ENCODE measurements at regions not wholly inside any gene's neighbourhood (a gene's known extent, or its start where the extent isn't known, plus 50 kb on each side); places are given as distances from the start of the nearest gene placed in this dataset.

DNA sequence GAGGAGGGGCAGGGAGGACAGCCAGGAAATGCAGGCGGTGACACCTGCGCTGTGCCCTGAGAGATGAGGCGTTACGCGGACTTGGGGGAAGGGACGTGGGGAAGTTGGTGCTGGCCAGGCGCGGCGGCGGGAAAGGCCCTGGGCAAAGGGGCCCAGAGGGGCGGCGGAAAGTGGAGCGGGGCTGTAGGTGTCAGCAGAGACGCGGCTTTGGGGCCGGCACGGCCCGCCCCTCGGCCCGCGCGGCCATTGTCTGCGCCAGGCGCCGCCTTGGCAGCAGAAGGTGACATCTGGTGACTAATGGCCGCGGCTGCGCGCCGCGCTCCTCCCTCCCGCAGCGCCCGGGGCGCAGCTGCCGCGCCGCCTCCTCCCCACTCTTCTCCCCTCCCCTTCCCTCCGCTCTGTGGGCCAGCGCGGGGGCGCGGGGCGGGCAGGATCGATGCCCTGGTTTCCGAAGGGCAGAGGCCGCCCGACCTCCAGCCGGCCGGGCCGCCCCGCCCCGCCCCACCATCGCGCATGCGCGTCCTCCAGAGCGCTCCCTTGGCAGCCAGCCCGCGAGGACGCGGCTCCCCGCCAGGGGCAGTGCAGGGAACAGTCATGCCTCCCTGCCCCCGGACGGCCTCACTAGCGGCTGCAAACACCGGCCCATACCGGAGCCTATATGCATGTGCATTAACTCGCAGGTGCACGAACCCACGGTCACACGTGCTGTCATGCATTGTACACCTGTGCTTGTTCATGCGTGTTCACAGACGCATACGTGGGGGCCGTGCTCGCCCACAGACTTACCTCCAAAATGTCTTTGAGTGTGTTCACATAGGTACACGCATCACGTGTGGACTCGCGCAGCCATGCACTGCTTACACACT is 269.6 kb downstream of the RPS24 start:
- no peaks in the 10 kb centered on the region for H3K9me3 ChIP-seq
- H3K4me3 ChIP-seq = peak overlapping the region; percentile 39
- H3K4me1 ChIP-seq = peaks cover 5% of the 10 kb centered on the region; the same call in 1 of the 2 replicates
- in situ Hi-C loops (cut with MboI; ENCODE audit: low sequenced_read_pairs) = loop anchor here (10.0 kb wide), 1 partner anchor 258 kb away; no protein-coding TSS in a partner anchor
- H3K27me3 ChIP-seq (ENCODE audit: low read depth) = 0 out of 2 replicates have a peak, but pooled peaks cover 7% of the 10 kb centered on the region
- H3K36me3 ChIP-seq (replicated peaks) = no peaks in the 10 kb centered on the region
- peak; percentile 87 to 96 for DNase-seq (ENCODE audit: low spot score in 2 of 2)

DNA sequence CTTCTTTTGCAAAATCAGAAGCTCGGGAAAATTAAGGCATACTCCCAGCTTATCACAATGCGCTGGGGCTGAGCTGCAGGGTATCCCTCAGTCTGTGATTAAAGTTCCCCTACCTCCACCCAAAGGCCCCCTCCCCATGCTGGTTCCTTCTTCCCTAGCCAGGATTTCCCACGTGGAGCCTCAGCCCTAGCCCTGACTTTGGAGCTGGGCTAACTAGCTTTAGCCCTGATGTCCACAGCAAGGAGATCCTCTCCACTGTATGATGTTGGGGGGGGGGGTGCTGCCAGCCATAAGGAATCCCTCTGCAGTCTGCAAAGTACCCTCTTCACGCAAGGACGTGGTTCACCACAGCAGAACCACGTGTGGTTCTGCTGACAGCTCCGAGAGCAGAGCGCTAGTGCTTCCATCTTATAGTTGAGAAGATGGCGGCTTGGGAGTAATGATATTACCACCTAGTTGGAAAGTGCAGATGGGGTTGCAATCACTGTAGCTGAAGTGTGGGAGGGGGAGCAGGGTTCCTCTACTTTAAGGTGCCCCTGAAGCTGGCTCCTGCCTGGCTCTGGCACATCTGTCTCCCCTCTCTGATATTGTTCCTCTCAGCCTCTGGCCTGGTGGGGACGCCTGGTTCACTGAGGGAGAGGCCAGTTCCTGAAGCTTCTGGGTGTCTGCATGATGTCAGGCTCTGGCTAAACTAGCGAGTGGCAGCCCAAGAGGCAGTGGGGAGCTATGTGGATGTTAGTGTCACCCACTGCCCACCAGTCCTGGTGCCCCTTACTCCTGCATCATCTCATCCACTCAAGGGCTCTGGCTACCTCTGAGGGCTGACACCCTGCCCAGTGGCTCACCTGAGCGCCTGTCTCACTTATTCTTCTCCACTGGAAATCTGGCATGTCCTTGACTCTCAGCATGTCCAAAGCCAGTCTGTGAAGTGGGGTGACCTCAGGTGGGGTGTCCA is 270.7 kb downstream of the RPS24 start:
- peaks cover 10% of the 10 kb centered on the region; the same call in 1 of the 2 replicates for H3K27me3 ChIP-seq (ENCODE audit: low read depth)
- peaks cover 5% of the 10 kb centered on the region; the same call in 1 of the 2 replicates for H3K4me1 ChIP-seq
- H3K9me3 ChIP-seq = no peaks in the 10 kb centered on the region
- no peaks in the 10 kb centered on the region for H3K36me3 ChIP-seq (replicated peaks)
- DNase-seq (ENCODE audit: low spot score in 2 of 2) = no peak
- in situ Hi-C loops (cut with MboI; ENCODE audit: low sequenced_read_pairs) = loop anchor here (10.0 kb wide), 1 partner anchor 260 kb away; no protein-coding TSS in a partner anchor
- H3K4me3 ChIP-seq = no peak overlapping the region

GRCh38 chr10:78305311-78305710 is 271.6 kb downstream of the RPS24 start:
- Histone ChIP-seq H3K9me3 (no peaks in the 10 kb centered on the region), H3K27me3 (ENCODE audit: low read depth) (peaks cover 10% of the 10 kb centered on the region; the same call in 1 of the 2 replicates), H3K4me3 (no peak overlapping the region), H3K4me1 (peaks cover 5% of the 10 kb centered on the region; the same call in 1 of the 2 replicates), H3K36me3 (replicated peaks) (no peaks in the 10 kb centered on the region)
- no peak for DNase-seq (ENCODE audit: low spot score in 2 of 2)
- in situ Hi-C loops (cut with MboI; ENCODE audit: low sequenced_read_pairs) = loop anchor here (10.0 kb wide), 1 partner anchor 261 kb away; no protein-coding TSS in a partner anchor

DNA sequence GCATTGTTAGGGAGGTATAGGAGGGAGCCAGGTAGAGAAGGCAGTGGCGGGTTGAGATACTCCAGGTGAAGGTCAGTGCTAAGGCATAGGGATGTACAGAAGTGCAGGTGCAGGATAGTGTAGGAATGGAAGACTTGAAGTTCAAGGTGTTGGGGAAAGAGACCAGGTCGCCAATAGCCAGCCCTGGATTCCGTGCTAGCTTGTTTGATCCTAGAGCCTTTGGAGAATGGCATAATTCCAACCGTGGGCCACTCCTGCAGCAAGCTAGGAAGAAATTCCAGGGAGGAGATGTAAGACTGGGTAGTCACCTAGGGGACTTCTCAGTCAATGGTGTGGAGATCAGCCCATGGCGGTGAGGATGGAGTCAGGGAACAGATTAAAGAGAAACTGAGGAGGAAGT is 272.7 kb downstream of the RPS24 start:
- H3K9me3 ChIP-seq = no peaks in the 10 kb centered on the region
- H3K36me3 ChIP-seq (replicated peaks) = no peaks in the 10 kb centered on the region
- peaks cover 10% of the 10 kb centered on the region; the same call in 1 of the 2 replicates for H3K27me3 ChIP-seq (ENCODE audit: low read depth)
- H3K4me1 ChIP-seq = peaks cover 5% of the 10 kb centered on the region; the same call in 1 of the 2 replicates
- H3K4me3 ChIP-seq = no peak overlapping the region
- DNase-seq (ENCODE audit: low spot score in 2 of 2) = no peak
- in situ Hi-C loops (cut with MboI; ENCODE audit: low sequenced_read_pairs) = loop anchor here (10.0 kb wide), 1 partner anchor 262 kb away; no protein-coding TSS in a partner anchor

GRCh38 chr10:78307576-78307975 is 273.9 kb downstream of the RPS24 start:
- Histone ChIP-seq H3K4me1 (peaks cover 3% of the 10 kb centered on the region; the same call in 1 of the 2 replicates), H3K9me3 (no peaks in the 10 kb centered on the region), H3K27me3 (ENCODE audit: low read depth) (peaks cover 10% of the 10 kb centered on the region; the same call in 1 of the 2 replicates), H3K36me3 (replicated peaks) (no peaks in the 10 kb centered on the region), H3K4me3 (no peak overlapping the region)
- in situ Hi-C loops (cut with MboI; ENCODE audit: low sequenced_read_pairs) = loop anchor here (10.0 kb wide), 1 partner anchor 263 kb away; no protein-coding TSS in a partner anchor
- no peak for DNase-seq (ENCODE audit: low spot score in 2 of 2)

DNA sequence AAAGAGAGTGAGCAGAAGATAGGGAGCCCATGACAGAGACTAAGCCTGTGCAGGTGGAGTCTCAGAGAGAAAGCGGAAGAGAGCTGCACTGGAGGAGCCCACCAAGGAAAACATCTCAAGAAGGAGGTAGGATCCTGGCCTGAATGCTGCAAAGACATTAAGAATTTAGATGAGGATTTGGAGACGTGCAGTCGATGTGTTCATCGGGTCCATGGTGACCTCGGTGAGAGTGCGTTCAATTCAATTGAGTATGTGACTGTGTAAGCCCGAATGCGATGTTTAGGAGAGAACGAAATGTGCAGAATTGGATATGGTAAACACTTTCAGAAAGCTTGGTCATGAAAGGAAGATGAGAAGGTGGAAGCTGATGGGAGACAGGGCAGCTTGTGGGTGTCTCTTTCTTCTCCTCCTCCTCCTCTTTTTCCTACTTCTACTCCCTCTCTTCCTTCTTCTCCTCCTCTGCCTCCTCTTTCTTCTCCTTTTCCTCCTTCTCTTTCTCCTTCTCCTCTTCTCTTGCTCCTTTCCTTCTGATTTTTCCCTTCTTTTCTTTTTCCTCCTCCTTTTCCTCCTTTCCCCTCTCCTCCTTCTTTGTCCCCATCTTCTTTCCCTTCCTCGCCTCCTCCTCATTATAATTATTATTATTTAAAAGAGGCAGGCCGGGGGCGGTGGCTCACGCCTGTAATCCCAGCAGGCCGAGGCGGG is 276.0 kb downstream of the RPS24 start:
- Histone ChIP-seq H3K9me3 (no peaks in the 10 kb centered on the region), H3K36me3 (replicated peaks) (no peaks in the 10 kb centered on the region), H3K4me1 (no peaks in the 10 kb centered on the region), H3K4me3 (no peak overlapping the region), H3K27me3 (ENCODE audit: low read depth) (peaks cover 10% of the 10 kb centered on the region; the same call in 1 of the 2 replicates)
- in situ Hi-C loops (cut with MboI; ENCODE audit: low sequenced_read_pairs) = loop anchor here (10.0 kb wide), 1 partner anchor 265 kb away; no protein-coding TSS in a partner anchor
- no peak for DNase-seq (ENCODE audit: low spot score in 2 of 2)

DNA sequence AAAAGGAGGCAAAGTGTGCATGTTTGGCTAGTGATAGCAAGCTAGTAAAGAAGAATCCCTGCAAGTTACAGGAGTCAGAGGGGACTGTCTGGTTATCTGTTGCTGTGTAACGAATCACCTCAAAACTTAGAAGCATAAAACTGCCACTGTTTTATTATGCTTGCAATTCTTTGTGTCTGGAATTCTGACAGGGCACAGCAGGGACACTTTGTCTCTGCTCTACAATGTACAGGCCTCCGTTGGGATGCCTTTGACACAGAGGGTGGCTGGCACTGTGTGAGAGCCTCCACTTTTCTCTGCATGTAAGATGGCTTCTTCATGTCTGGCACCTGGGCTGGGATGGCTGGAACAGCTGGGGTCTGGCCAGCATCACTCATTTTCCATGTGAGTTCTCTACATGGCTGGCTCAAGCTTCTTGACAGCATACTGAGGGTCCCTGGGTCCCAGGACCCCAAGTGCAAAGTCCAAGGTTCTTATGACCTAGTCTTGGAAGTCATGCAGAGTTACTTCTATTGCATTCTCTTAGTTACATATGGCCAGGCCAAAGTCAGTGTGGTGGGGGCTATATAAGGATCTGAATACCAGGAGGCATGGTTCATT is 276.9 kb downstream of the RPS24 start:
- Histone ChIP-seq H3K27me3 (ENCODE audit: low read depth) (peaks cover 10% of the 10 kb centered on the region; the same call in 1 of the 2 replicates), H3K4me3 (no peak overlapping the region), H3K9me3 (no peaks in the 10 kb centered on the region), H3K4me1 (no peaks in the 10 kb centered on the region), H3K36me3 (replicated peaks) (no peaks in the 10 kb centered on the region)
- no peak for DNase-seq (ENCODE audit: low spot score in 2 of 2)
- in situ Hi-C loops (cut with MboI; ENCODE audit: low sequenced_read_pairs) = no loop called here

- Histone ChIP-seq H3K4me3 (no peak overlapping the region), H3K9me3 (no peaks in the 10 kb centered on the region), H3K27me3 (ENCODE audit: low read depth) (peaks cover 5% of the 10 kb centered on the region; the same call in 1 of the 2 replicates), H3K36me3 (replicated peaks) (no peaks in the 10 kb centered on the region), H3K4me1 (no peaks in the 10 kb centered on the region)
- in situ Hi-C loops (cut with MboI; ENCODE audit: low sequenced_read_pairs) = no loop called here
- DNase-seq (ENCODE audit: low spot score in 2 of 2) = no peak
These were observed 278.8 kb downstream of the RPS24 start for GRCh38 chr10:78312197-78313047.

DNA sequence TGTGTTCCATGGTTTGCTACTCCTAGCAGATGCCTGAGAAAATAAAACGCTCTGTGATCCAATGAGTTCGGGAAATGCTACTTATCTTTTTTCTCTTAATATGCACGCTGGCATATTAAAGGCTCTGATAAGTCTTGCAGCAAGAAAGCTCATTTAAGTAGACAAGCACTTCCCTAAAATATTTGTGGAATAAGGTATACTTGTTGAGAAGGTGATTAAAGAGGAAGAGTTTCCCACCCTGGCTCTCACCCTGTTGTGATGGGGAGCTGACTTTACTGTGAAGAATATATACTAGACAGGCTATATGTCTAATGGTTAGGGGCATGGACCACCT is 279.4 kb downstream of the RPS24 start:
- Histone ChIP-seq H3K9me3 (no peaks in the 10 kb centered on the region), H3K4me1 (no peaks in the 10 kb centered on the region), H3K36me3 (replicated peaks) (no peaks in the 10 kb centered on the region), H3K27me3 (ENCODE audit: low read depth) (peaks cover 3% of the 10 kb centered on the region; the same call in 1 of the 2 replicates), H3K4me3 (no peak overlapping the region)
- in situ Hi-C loops (cut with MboI; ENCODE audit: low sequenced_read_pairs) = no loop called here
- DNase-seq (ENCODE audit: low spot score in 2 of 2) = no peak

- no peaks in the 10 kb centered on the region for H3K4me1 ChIP-seq
- peaks cover 3% of the 10 kb centered on the region; the same call in 1 of the 2 replicates for H3K27me3 ChIP-seq (ENCODE audit: low read depth)
- no peaks in the 10 kb centered on the region for H3K36me3 ChIP-seq (replicated peaks)
- no peak overlapping the region for H3K4me3 ChIP-seq
- in situ Hi-C loops (cut with MboI; ENCODE audit: low sequenced_read_pairs) = no loop called here
- no peaks in the 10 kb centered on the region for H3K9me3 ChIP-seq
- DNase-seq (ENCODE audit: low spot score in 2 of 2) = no peak
These were observed 280.0 kb downstream of the RPS24 start for GRCh38 chr10:78313636-78314035.

GRCh38 chr10:78314651-78315050 is 281.0 kb downstream of the RPS24 start:
- DNase-seq (ENCODE audit: low spot score in 2 of 2) = no peak
- no peaks in the 10 kb centered on the region for H3K4me1 ChIP-seq
- H3K4me3 ChIP-seq = no peak overlapping the region
- no peaks in the 10 kb centered on the region for H3K27me3 ChIP-seq (ENCODE audit: low read depth)
- H3K9me3 ChIP-seq = no peaks in the 10 kb centered on the region
- in situ Hi-C loops (cut with MboI; ENCODE audit: low sequenced_read_pairs) = no loop called here
- no peaks in the 10 kb centered on the region for H3K36me3 ChIP-seq (replicated peaks)

GRCh38 chr10:78316451-78316931 is 282.8 kb downstream of the RPS24 start:
- in situ Hi-C loops (cut with MboI; ENCODE audit: low sequenced_read_pairs) = no loop called here
- H3K27me3 ChIP-seq (ENCODE audit: low read depth) = no peaks in the 10 kb centered on the region
- no peaks in the 10 kb centered on the region for H3K4me1 ChIP-seq
- DNase-seq (ENCODE audit: low spot score in 2 of 2) = no peak
- no peaks in the 10 kb centered on the region for H3K36me3 ChIP-seq (replicated peaks)
- H3K9me3 ChIP-seq = no peaks in the 10 kb centered on the region
- H3K4me3 ChIP-seq = no peak overlapping the region

Data from HAP-1 (cell line).